Activated CD4-positive, CD25-positive, alpha-beta regulatory T cell treated with anti-CD3 and anti-CD28 coated beads, Interleukin-2, amount 50 U/mL, for 72 hours (primary cell): ENCODE measurements at regions not wholly inside any gene's neighbourhood (a gene's known extent, or its start where the extent isn't known, plus 50 kb on each side); places are given as distances from the start of the nearest gene placed in this dataset.
"Not testable (repeated sequence)": the region's sequence is repeated elsewhere in the genome, so short reads cannot be mapped to it uniquely, and the experiment has no call there.

Experiments
- DNase-seq: peaks from one replicate; pipeline ENCODE4 v3.0.0; 2021

GRCh38 chr15:70236341-70237086 lies 138.8 kb upstream of the TLE3 start:
- DNase-seq, result no peak

- DNase-seq, result no peak
These were observed 137.6 kb upstream of the TLE3 start for GRCh38 chr15:70235347-70235746.

GRCh38 chr15:70234256-70234905 lies 136.7 kb upstream of the TLE3 start:
- DNase-seq, result no peak

- no peak for DNase-seq
These were observed 133.8 kb upstream of the TLE3 start for GRCh38 chr15:70231484-70231883.

GRCh38 chr15:70227918-70228317 lies 130.2 kb upstream of the TLE3 start:
- DNase-seq, result not testable (repeated sequence)

- DNase-seq, result no peak
These were observed 129.4 kb upstream of the TLE3 start for GRCh38 chr15:70227147-70227546.

- DNase-seq, result no peak
These were observed 128.7 kb upstream of the TLE3 start for GRCh38 chr15:70226337-70226980.

GRCh38 chr15:70225416-70225815 lies 127.7 kb upstream of the TLE3 start:
- DNase-seq, result no peak

- DNase-seq, result no peak
These were observed 124.9 kb upstream of the TLE3 start for GRCh38 chr15:70222606-70223005.

GRCh38 chr15:70220490-70221096 lies 122.9 kb upstream of the TLE3 start:
- DNase-seq, result no peak

- no peak for DNase-seq
These were observed 122.2 kb upstream of the TLE3 start for GRCh38 chr15:70219966-70220365.

- DNase-seq, result no peak
These were observed 121.7 kb upstream of the TLE3 start for GRCh38 chr15:70219256-70219895.

GRCh38 chr15:70217226-70218160 lies 119.8 kb upstream of the TLE3 start:
- no peak for DNase-seq

GRCh38 chr15:70215951-70216350 lies 118.2 kb upstream of the TLE3 start:
- no peak for DNase-seq

GRCh38 chr15:70214941-70215635 lies 117.4 kb upstream of the TLE3 start:
- no peak for DNase-seq

- no peak for DNase-seq
These were observed 116.6 kb upstream of the TLE3 start for GRCh38 chr15:70214276-70214675.

- no peak for DNase-seq
These were observed 116.1 kb upstream of the TLE3 start for GRCh38 chr15:70213794-70214193.

GRCh38 chr15:70212963-70213315 lies 115.2 kb upstream of the TLE3 start:
- no peak for DNase-seq

GRCh38 chr15:70212286-70212962 lies 114.7 kb upstream of the TLE3 start:
- DNase-seq, result no peak

GRCh38 chr15:70210528-70210927 lies 112.8 kb upstream of the TLE3 start:
- no peak for DNase-seq

GRCh38 chr15:70210076-70210475 lies 112.4 kb upstream of the TLE3 start:
- DNase-seq, result no peak
